ENCODE measurements at regions not wholly inside any gene's neighbourhood (a gene's known extent, or its start where the extent isn't known, plus 50 kb on each side); places are given as distances from the start of the nearest gene placed in this dataset.

GRCh38 chr6:71507183-71507582 lies 218.6 kb downstream of the OGFRL1 start (continued):
- TF ChIP-seq ZNF138 (CRISPR knock-in tag; conservative IDR thresholded peaks at IDR 0.05): no peak
- TF ChIP-seq SMAD3 (CRISPR knock-in tag; IDR thresholded peaks at IDR 0.05; ENCODE audit: borderline replicate concordance): no peak
- TF ChIP-seq FOXK1 (CRISPR knock-in tag; IDR thresholded peaks at IDR 0.05): no peak
- no peak for TF ChIP-seq ATF2 (CRISPR knock-in tag; IDR thresholded peaks at IDR 0.05; ENCODE audit: borderline replicate concordance, low read depth)
- no peak for TF ChIP-seq FOXP1 (CRISPR knock-in tag; IDR thresholded peaks at IDR 0.05; ENCODE audit: borderline replicate concordance)
- TF ChIP-seq IRF1 (CRISPR knock-in tag; IDR thresholded peaks at IDR 0.05): no peak
- TF ChIP-seq ATF1 (CRISPR knock-in tag; IDR thresholded peaks at IDR 0.05): no peak
- no peak for TF ChIP-seq NR3C1 (CRISPR knock-in tag; conservative IDR thresholded peaks at IDR 0.05; ENCODE audit: low read depth)
- no peak for TF ChIP-seq AR (CRISPR knock-in tag; IDR thresholded peaks at IDR 0.05)
- no peak for TF ChIP-seq MYBL2 (CRISPR knock-in tag; IDR thresholded peaks at IDR 0.05)
- no peak for TF ChIP-seq NR1H2 (CRISPR knock-in tag; IDR thresholded peaks at IDR 0.05)
- TF ChIP-seq TCF7 (CRISPR knock-in tag; IDR thresholded peaks at IDR 0.05; ENCODE audit: low read depth): no peak
- no peak for TF ChIP-seq TEAD4 (CRISPR knock-in tag; IDR thresholded peaks at IDR 0.05)

GRCh38 chr6:71509191-71510005 lies 220.8 kb downstream of the OGFRL1 start:
- CTCF ChIA-PET: interaction anchor here (1.2 to 2.2 kb wide), 5 partner anchors 121 to 167 kb away, joined by 3 to 26 read pairs (median 4); no protein-coding TSS in a partner anchor
- Mint-ChIP-seq H3K27ac (no peak overlapping the region), H3K36me3 (no peaks in the 10 kb centered on the region), H3K27me3 (ENCODE audit: low read depth) (no peaks in the 10 kb centered on the region), H3K4me1 (peaks cover 4% of the 10 kb centered on the region; the same call in 1 of the 2 replicates), H3K4me3 (no peak overlapping the region), H3K9me3 (no peaks in the 10 kb centered on the region; the same call in 1 of the 2 replicates)
- DNase-seq (ENCODE audit: low spot score): no peak
- no peak for TF ChIP-seq PRRX2 (CRISPR knock-in tag; IDR thresholded peaks at IDR 0.05)
- no peak for TF ChIP-seq ESRRA (CRISPR knock-in tag; IDR thresholded peaks at IDR 0.05; ENCODE audit: borderline replicate concordance)
- TF ChIP-seq RORB (CRISPR knock-in tag; IDR thresholded peaks at IDR 0.05): no peak
- no peak for TF ChIP-seq NFYB (CRISPR knock-in tag; conservative IDR thresholded peaks at IDR 0.05; ENCODE audit: low read depth)
- TF ChIP-seq ZBTB43 (CRISPR knock-in tag; IDR thresholded peaks at IDR 0.05): no peak
- no peak for TF ChIP-seq ZMAT4 (CRISPR knock-in tag; IDR thresholded peaks at IDR 0.05)
- no peak for TF ChIP-seq ERG (CRISPR knock-in tag; IDR thresholded peaks at IDR 0.05)
- POLR2A ChIA-PET: no interaction called here
- no peak for ATAC-seq
